ENCODE measurements at regions not wholly inside any gene's neighbourhood (a gene's known extent, or its start where the extent isn't known, plus 50 kb on each side); places are given as distances from the start of the nearest gene placed in this dataset.
"Not testable (repeated sequence)": the region's sequence is repeated elsewhere in the genome, so short reads cannot be mapped to it uniquely, and the experiment has no call there.

- no peak for DNase-seq
These were observed 103.6 kb downstream of the PSMG1 start for GRCh38 chr21:39079617-39080016.

- DNase-seq, result no peak
These were observed 104.8 kb downstream of the PSMG1 start for GRCh38 chr21:39078322-39079065.

DNA sequence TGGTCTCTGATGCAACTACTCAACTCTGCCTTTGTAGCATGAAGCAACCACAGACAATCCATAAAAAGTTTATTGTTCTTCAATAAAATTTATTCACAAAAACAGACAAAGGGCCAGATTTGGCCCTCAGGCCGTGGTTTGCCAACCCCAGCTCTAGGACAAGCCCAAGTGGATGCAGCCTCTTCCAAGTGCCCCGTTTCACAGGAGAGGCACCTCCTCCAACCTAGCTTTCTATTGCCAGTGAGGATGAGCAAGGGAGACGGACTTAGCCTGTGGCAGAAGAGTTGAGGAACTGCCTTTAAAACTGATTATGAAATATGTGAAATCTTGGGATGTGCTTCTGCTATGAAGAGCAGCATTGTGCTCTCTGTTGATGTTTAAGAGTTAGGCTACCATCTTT is 105.4 kb downstream of the PSMG1 start:
- DNase-seq, result no peak

- no peak for DNase-seq
These were observed 108.7 kb downstream of the PSMG1 start for GRCh38 chr21:39074508-39074907.

DNA sequence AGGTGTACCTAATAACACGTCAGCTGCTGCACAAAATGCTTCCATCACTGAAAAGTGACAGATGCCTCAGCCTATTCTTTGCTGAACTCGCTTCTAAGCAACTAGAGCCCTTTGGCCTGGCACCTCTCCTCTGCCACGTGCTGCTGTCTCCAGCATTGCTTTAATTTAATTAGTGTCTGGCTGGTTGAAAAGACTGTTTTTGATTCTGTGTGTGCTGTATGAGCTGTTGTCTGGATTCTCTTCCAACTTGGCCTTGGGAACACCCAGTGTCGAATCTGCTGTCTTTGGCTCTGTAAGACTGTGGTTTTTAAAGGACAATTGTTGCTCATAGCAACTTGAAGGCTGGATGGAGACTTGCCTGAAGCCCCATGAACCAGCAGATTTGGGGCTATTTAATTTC is 109.5 kb downstream of the PSMG1 start:
- no peak for DNase-seq

GRCh38 chr21:39073063-39073462 is 110.2 kb downstream of the PSMG1 start:
- no peak for DNase-seq

DNA sequence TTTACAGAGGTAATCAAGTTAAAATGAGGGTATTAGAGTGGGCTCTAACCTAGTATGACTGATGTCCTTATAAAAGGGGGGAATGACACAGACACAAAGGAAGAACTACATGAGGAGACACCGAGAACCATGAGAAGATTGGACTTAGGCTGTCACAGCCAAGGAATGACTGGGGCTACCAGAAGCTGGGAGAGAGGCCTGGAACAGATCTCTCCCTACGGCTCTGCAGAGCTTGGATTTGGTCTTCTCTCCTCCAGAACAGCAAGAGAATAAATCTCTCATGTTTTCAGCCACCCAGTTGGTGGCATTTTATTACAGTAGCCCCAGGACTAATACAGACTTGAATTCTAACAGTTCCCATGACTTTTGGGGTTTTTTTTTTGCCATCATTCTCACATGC is 110.8 kb downstream of the PSMG1 start:
- DNase-seq, result no peak

DNA sequence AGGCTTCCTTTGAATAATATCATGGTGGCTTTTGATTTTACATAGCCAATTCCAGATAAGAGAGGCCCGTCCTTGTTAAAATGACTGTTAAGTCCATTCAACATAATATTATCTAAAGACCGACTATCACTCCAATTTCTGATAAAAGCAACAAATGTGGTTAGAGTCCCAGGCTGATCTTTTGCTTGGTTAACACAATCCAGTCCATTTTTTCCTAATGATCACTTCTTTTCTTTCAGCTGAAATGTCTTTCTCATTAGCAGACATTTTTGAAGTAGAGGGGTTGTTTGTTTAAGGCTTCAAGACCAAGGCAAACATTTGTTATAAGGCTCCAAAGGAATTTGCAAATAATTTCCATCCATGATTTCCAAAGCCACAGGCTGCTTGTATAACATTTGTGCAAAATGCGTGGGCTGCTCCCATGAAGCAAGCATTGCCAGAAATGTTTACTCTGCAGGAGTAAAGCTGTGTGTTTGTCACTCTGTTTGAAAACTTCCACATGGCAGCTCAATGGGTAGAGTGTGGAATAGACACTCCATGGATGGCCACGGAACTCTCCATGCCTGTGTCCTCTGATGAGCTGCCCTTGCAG is 111.5 kb downstream of the PSMG1 start:
- no peak for DNase-seq

DNA sequence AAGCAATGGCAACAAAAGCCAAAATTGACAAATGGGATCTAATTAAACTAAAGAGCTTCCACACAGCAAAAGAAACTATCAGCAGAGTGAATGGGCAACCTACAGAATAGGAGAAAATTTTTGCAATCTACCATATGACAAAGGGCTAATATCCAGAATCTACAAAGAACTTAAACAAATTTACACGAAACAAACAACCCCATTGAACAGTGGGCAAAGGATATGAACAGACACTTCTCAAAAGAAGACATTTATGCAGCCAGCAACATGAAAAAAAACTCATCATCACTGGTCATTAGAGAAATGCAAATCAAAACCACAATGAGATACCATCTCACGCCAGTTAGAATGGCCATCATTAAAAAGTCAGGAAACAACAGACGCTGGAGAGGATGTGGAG is 113.4 kb downstream of the PSMG1 start:
- not testable (repeated sequence) for DNase-seq

- no peak for DNase-seq
These were observed 116.1 kb downstream of the PSMG1 start for GRCh38 chr21:39066829-39067780.

DNA sequence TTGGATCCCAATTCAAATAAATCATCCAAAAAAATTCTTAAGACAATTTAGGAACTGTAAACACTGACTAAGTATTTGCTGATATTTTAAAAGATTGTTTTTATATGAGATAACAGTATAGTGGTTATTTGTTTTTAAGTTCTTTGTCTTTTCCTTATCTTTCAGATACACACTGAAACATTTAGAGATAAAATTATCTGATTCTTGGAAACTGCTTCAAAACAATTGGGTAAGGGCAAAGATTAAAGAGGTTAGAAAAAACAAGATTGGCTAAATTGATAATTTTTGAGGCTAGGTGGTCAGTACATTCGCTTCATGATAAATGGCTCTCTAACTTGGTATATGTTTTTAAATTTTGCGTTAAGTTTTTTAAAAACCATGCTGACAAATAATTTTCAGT is 117.3 kb downstream of the PSMG1 start:
- no peak for DNase-seq

DNA sequence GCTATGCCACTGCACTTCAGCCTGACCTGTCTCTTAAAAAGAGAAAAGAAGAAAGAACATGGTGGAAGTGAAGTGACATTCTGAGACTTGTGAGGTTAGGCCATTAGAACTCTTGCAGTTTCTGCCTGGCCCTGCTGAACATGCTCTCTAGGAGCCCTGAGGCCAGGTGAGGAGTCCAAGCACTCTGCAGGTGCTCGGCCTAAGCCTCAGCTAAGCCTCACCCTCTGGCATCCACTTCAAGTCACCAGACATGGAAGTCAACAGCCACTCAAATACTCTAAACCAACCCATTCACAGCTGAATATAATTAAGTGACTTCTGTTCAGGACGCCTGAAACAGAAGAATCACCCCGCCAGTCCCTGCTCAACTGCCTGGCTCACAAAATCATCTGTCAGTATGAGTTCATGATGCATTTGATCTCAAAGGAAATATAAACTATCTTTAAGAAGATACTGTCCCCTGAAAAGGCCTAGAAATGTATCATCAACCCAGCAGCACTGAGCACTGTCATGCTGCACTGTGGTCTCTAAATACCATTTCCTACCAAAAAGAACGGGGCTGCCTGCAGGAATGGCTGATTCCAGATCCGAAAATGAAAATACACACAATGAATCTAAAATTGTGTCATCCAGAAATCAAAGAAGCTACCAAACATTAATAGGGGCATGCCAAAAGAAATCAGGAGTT is 118.8 kb downstream of the PSMG1 start:
- no peak for DNase-seq

DNA sequence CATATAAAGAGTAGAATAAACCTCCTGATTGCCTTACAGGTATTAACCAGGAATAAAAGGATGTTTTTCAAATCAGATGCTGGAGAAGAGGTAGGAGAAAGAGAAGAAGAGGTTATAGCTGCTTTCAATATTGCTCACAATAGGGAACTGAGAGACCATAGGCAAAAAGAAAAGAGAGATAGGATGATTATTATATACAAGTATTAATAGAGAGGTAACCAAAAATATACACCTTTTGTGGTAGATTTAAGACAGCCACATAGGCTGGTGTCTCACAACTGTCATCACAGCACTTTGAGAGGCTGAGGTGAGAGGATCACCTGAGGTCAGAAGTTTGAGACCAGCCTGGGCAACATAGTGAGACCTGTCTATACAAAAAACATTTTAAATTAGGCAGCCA is 119.7 kb downstream of the PSMG1 start:
- no peak for DNase-seq

DNA sequence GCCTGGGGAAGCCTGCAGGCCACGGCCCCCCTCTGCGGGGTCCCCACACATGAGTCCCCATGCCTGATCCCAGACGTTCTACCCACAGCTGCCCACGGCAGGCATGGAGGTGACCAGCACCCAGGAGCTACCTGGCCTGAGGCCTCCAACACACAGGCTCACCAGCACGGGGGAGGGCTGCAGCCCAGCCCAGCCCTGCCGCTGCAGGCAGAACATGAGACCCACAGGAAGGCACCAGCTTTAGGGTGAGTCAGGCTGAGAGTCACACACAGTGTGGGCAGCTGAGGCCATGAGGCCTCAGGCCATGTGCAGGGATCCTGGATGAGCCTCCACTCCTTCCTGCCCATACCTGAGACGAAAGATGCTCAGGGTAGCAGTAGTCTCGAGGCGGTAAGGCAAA is 121.1 kb downstream of the PSMG1 start:
- DNase-seq, result no peak

DNA sequence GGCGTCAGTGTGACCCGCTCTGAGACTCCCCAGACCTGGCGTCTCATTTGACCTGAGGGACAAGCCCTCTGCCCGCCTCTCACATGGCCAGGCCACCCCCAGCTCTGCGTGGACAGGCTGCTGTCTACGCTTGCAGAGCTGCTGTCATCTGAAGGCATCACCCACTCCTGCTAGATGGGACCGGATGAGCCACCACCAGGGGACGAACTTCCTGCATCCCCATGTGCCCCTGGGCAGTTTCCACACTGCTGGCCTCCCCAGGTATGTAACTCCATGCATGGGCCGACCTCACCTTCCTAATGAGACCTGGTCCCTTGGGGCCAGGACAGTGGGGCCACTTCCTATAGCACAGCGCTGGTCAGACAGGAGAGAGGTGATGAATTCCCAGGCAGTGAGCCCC is 121.5 kb downstream of the PSMG1 start:
- DNase-seq, result no peak

DNA sequence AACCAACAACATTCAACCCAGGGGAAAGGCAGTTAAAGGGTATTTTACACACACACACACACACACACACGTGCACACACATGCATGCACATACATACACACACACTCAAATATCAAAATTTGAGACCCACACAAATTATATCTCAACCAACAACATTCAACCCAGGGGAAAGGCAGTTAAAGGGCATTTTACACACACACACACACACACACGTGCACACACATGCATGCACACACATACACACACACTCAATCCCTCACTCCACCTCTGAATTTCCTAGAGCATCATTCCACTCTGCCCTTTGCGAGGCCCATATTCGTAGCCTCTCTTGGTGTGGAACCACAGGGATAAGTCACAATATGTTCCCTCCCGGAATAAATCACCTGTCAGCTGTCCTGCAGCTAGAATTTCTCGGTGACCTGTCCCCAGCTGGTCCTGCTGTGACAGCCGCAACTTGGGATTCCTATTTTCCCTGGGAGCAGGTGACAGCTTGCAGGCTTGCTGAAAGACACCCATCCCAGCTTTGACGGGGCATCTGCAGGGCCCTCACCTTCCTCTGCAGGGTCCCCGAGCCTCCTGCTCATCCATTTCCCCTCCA is 122.7 kb downstream of the PSMG1 start:
- no peak for DNase-seq

DNA sequence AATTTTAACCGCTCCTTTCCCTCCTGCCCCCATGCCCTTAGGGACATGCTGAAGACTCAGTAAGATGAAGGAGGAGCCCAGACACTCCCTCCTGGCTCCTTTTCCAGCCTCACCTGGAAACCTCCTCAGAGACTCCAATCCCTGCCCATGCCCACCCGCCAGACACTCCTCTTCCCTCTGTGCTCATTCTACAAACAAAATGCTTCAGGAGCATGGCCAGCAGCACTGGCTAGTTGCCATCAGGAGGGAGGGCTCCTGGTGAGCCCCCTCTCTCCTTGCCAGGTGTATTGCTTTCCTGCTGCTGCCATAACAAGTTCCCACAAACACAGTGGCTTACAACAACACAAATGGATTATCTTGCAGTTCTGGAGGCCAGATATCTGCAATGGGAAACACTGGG is 126.1 kb downstream of the PSMG1 start:
- peak; percentile 88 for DNase-seq

GRCh38 chr21:39056636-39057035 is 126.6 kb downstream of the PSMG1 start:
- no peak for DNase-seq

GRCh38 chr21:39055167-39055767 is 128.0 kb downstream of the PSMG1 start:
- DNase-seq, result peak; percentile 16

DNA sequence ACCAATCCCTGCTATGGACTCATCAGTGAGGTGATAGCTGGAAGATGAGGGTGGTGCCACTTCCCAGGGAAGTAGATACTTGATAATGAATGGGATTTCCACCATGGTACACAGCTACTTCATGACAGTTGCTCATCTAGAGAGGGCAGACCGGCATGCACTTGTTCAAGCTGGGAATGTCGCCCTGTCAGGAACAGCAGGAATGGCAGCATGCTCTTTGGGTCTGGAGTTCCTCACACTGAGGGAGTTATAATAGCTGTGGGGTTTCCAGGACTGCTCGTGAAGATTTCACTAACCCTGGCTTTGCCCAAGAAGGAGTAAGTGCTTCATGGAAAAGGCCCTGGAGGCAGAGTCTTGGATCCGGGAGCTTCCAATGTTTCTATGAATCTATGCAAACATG is 129.2 kb downstream of the PSMG1 start:
- no peak for DNase-seq

DNA sequence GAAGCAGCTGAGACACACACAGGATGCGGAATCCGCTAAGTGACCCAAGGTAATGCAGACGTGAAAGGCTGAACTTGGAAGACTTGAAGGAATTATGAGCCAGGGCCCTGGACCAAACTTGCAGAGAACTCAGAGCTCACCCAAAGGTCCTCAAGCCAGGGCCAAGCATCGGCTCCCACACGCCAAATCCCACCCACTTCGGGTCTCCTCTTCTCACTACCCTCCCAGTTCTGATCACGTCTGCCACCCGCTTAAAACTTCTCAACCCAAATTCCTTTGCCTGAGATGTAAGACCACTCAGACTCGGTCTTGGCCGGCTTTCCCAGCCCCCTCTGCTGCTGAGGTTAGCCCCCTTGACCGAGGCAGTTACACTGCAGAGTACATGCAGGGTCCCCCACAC is 130.1 kb downstream of the PSMG1 start:
- DNase-seq, result no peak

GRCh38 chr21:39052718-39053117 is 130.5 kb downstream of the PSMG1 start:
- DNase-seq, result no peak
